Prostate gland (tissue), 2 donors: ENCODE measurements at regions not wholly inside any gene's neighbourhood (a gene's known extent, or its start where the extent isn't known, plus 50 kb on each side); places are given as distances from the start of the nearest gene placed in this dataset.

Experiments
- DNase-seq: peaks from one replicate; pipeline ENCODE4 v3.0.0-alpha.2; 2019; ENCODE audit warnings: low spot score
- H3K27ac ChIP-seq, 2 donors: fragments of 200-600 bp; sonication (generic); 2 replicates each; pipeline ENCODE4 v1.5.1; 2017 to 2019
- H3K27me3 ChIP-seq: fragments of 200-600 bp; sonication (generic); replicated peaks from 2 replicates; pipeline ENCODE4 v1.5.1; 2019; ENCODE audit not compliant: insufficient read depth
- H3K36me3 ChIP-seq, 2 donors: fragments of 200-600 bp; sonication (generic); 1 replicate in 1 of 2; 2 replicates in 1 of 2; pipeline versions ENCODE4 v1.5.1 to v1.8.1; 2017 to 2019
- H3K4me1 ChIP-seq: fragments of 200-600 bp; sonication (generic); replicated peaks from 2 replicates; pipeline ENCODE4 v1.5.1; 2019
- H3K4me3 ChIP-seq, 2 donors: fragments of 200-600 bp; sonication (generic); 2 replicates each; pipeline ENCODE4 v1.5.1; 2017 to 2019
- H3K9me3 ChIP-seq: fragments of 200-600 bp; sonication (generic); 2 replicates; pipeline ENCODE4 v1.5.1; 2017
- POLR2A ChIP-seq: fragments of 450-650 bp; IDR thresholded peaks from one replicate; pipeline ENCODE4 v1.6.1; 2016; ENCODE audit warnings: antibody characterized with exemption, mild to moderate bottlenecking
- POLR2AphosphoS5 ChIP-seq: sonication (generic); formaldehyde crosslinking; IDR thresholded peaks from one replicate; pipeline ENCODE4 v1.6.1; 2017; ENCODE audit warnings: antibody characterized with exemption
- WGBS: methylation state at CpG from one replicate; pipeline ENCODE4 v1.1.5; 2018; 5-methylcytosine and 5-hydroxymethylcytosine counted together
- intact Hi-C: fragments of 100-400 bp; cut with DNase I; formaldehyde crosslinking; loops from one replicate; pipeline ENCODE4 v1.14.2; 2022
- TF ChIP-seq, protein P1 (sequence below), 4 experiments: fragments of 200-600 bp in 2 of 4; fragments of 450-650 bp in 2 of 4; sonication (generic) in 2 of 4; IDR thresholded peaks; 1 replicate in 3 of 4; 2 replicates in 1 of 4; pipeline ENCODE4 v1.5.1; 2016 to 2019; ENCODE audit warnings: antibody characterized with exemption in 4 of 4, mild to moderate bottlenecking in 2 of 4, moderate library complexity in 2 of 4

GRCh38 chr4:56149591-56149990, 200.8 kb downstream of the CEP135 start:
- no peak overlapping the region for H3K4me3 ChIP-seq
- no peak overlapping the region for H3K27ac ChIP-seq
- DNase-seq = no peak
- intact Hi-C loops = no loop called here
- no peaks in the 10 kb centered on the region for H3K9me3 ChIP-seq
- no peaks in the 10 kb centered on the region for H3K36me3 ChIP-seq
- TF ChIP-seq, protein P1, sequence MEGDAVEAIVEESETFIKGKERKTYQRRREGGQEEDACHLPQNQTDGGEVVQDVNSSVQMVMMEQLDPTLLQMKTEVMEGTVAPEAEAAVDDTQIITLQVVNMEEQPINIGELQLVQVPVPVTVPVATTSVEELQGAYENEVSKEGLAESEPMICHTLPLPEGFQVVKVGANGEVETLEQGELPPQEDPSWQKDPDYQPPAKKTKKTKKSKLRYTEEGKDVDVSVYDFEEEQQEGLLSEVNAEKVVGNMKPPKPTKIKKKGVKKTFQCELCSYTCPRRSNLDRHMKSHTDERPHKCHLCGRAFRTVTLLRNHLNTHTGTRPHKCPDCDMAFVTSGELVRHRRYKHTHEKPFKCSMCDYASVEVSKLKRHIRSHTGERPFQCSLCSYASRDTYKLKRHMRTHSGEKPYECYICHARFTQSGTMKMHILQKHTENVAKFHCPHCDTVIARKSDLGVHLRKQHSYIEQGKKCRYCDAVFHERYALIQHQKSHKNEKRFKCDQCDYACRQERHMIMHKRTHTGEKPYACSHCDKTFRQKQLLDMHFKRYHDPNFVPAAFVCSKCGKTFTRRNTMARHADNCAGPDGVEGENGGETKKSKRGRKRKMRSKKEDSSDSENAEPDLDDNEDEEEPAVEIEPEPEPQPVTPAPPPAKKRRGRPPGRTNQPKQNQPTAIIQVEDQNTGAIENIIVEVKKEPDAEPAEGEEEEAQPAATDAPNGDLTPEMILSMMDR (IDR thresholded peaks at IDR 0.05) = no peak
- TF ChIP-seq POLR2AphosphoS5 (no peak), POLR2A (no peak)
- no peaks in the 10 kb centered on the region for H3K27me3 ChIP-seq
- no peaks in the 10 kb centered on the region for H3K4me1 ChIP-seq
- 56% methylated on average over 2 of the region's 2 CpGs for WGBS

DNA sequence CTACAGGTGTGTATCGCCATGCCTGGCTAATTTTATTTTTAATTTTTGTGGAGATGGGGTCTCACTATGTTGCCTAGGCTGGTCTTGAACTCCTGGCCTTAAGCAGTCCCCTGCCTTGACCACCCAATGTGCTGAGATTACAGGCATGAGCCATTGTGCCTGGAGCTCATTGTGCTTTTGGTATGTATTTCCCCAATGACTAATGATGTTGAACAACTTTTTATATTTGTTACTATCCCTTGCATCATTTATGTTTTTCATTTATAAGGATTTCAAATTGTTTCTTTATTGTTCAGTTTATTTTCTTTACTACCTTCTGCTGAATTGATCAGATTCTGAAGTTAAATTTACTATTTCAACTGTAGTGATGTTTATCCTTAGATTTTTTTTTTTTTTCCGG, 199.7 kb downstream of the CEP135 start:
- intact Hi-C loops = no loop called here
- no peaks in the 10 kb centered on the region for H3K9me3 ChIP-seq
- DNase-seq = no peak
- H3K27me3 ChIP-seq = no peaks in the 10 kb centered on the region
- 94% methylated on average over 2 of the region's 2 CpGs for WGBS
- no peaks in the 10 kb centered on the region for H3K4me1 ChIP-seq
- no peak overlapping the region for H3K27ac ChIP-seq
- H3K4me3 ChIP-seq = no peak overlapping the region
- H3K36me3 ChIP-seq = no peaks in the 10 kb centered on the region
- TF ChIP-seq, protein P1 (IDR thresholded peaks at IDR 0.05) = no peak
- TF ChIP-seq POLR2AphosphoS5 = no peak
- TF ChIP-seq POLR2A = no peak

GRCh38 chr4:56147371-56147770, 198.6 kb downstream of the CEP135 start:
- no peak for DNase-seq
- no peak overlapping the region for H3K4me3 ChIP-seq

GRCh38 chr4:56146956-56147355, 198.2 kb downstream of the CEP135 start:
- intact Hi-C loops = no loop called here
- no peaks in the 10 kb centered on the region for H3K4me1 ChIP-seq
- no peaks in the 10 kb centered on the region for H3K36me3 ChIP-seq
- H3K27me3 ChIP-seq = no peaks in the 10 kb centered on the region
- DNase-seq = no peak
- WGBS = 96% methylated on average over 9 of the region's 9 CpGs
- TF ChIP-seq POLR2AphosphoS5 (no peak), POLR2A (no peak)
- TF ChIP-seq, protein P1 (IDR thresholded peaks at IDR 0.05) = no peak
- no peak overlapping the region for H3K4me3 ChIP-seq
- H3K27ac ChIP-seq = no peak overlapping the region
- no peaks in the 10 kb centered on the region for H3K9me3 ChIP-seq

More at GRCh38 chr4:56147371-56147770, 198.6 kb downstream of the CEP135 start:
- no peaks in the 10 kb centered on the region for H3K4me1 ChIP-seq
- H3K9me3 ChIP-seq = no peaks in the 10 kb centered on the region
- H3K36me3 ChIP-seq = no peaks in the 10 kb centered on the region
- no peak overlapping the region for H3K27ac ChIP-seq
- no peak for TF ChIP-seq POLR2A
- no peak for TF ChIP-seq POLR2AphosphoS5
- TF ChIP-seq, protein P1 (IDR thresholded peaks at IDR 0.05) = no peak
- intact Hi-C loops = no loop called here
- H3K27me3 ChIP-seq = no peaks in the 10 kb centered on the region

- Histone ChIP-seq H3K9me3 (no peaks in the 10 kb centered on the region), H3K36me3 (no peaks in the 10 kb centered on the region), H3K4me1 (no peaks in the 10 kb centered on the region), H3K27me3 (no peaks in the 10 kb centered on the region), H3K4me3 (no peak overlapping the region), H3K27ac (no peak overlapping the region)
- intact Hi-C loops = no loop called here
- TF ChIP-seq, protein P1 (IDR thresholded peaks at IDR 0.05) = no peak
- TF ChIP-seq POLR2A = no peak
- no peak for TF ChIP-seq POLR2AphosphoS5
- no peak for DNase-seq
- WGBS = 63% methylated on average over 1 of the region's 1 CpG
Observed at GRCh38 chr4:56142088-56142487, 193.3 kb downstream of the CEP135 start.
